H9 (cell line): ENCODE measurements at regions not wholly inside any gene's neighbourhood (a gene's known extent, or its start where the extent isn't known, plus 50 kb on each side); places are given as distances from the start of the nearest gene placed in this dataset.

Experiments used
- DNase-seq: peaks from one replicate; pipeline ENCODE4 v3.0.0-alpha.2; 2017
- H2AFZ ChIP-seq: one replicate; pipeline ENCODE4 v1.6.1; 2013; ENCODE audit warnings: mild to moderate bottlenecking, low read length, control low read depth, moderate library complexity
- H2AK5ac ChIP-seq: 2 replicates; pipeline ENCODE4 v1.6.1; 2013; ENCODE audit warnings: low read length, control low read depth, mixed read lengths; ENCODE audit not compliant: insufficient read length
- H2BK120ac ChIP-seq: one replicate; pipeline ENCODE4 v1.6.1; 2013; ENCODE audit warnings: low read depth, mild to moderate bottlenecking, low read length, control low read depth, inconsistent platforms; ENCODE audit not compliant: poor library complexity, severe bottlenecking
- H2BK12ac ChIP-seq: 2 replicates; pipeline ENCODE4 v1.6.1; 2013; ENCODE audit warnings: low read length, control low read depth, mixed read lengths, low read depth; ENCODE audit not compliant: insufficient read length
- H2BK15ac ChIP-seq: 2 replicates; pipeline ENCODE4 v1.6.1; 2013; ENCODE audit warnings: low read depth, low read length, control low read depth
- H2BK20ac ChIP-seq: one replicate; pipeline ENCODE4 v1.6.1; 2013; ENCODE audit warnings: low read depth, mild to moderate bottlenecking, low read length, control low read depth, inconsistent platforms; ENCODE audit not compliant: poor library complexity, severe bottlenecking
- H2BK5ac ChIP-seq: 2 replicates; pipeline ENCODE4 v1.6.1; 2013; ENCODE audit warnings: low read length, control low read depth, mixed read lengths; ENCODE audit not compliant: insufficient read length
- H3K14ac ChIP-seq: 2 replicates; pipeline ENCODE4 v1.6.1; 2013; ENCODE audit warnings: low read length, control low read depth; ENCODE audit not compliant: insufficient read depth
- H3K18ac ChIP-seq: 2 replicates; pipeline ENCODE4 v1.6.1; 2013; ENCODE audit warnings: low read depth, mild to moderate bottlenecking, mixed read lengths, low read length, control low read depth; ENCODE audit not compliant: insufficient read length
- H3K23ac ChIP-seq: 2 replicates; pipeline ENCODE4 v1.6.1; 2013; ENCODE audit warnings: low read length, control low read depth, mixed read lengths, low read depth; ENCODE audit not compliant: insufficient read length
- H3K23me2 ChIP-seq: 2 replicates; pipeline ENCODE4 v1.6.1; 2013; ENCODE audit warnings: low read depth, mild to moderate bottlenecking, mixed read lengths, low read length, control low read depth; ENCODE audit not compliant: insufficient read length, poor library complexity, severe bottlenecking
- H3K27ac ChIP-seq: 2 replicates; pipeline ENCODE4 v1.5.1; 2013; ENCODE audit warnings: low read length, control low read depth, mixed read lengths, low read depth; ENCODE audit not compliant: insufficient read length
- H3K27me3 ChIP-seq: 2 replicates; pipeline ENCODE4 v1.6.1; 2013; ENCODE audit warnings: low read length, control low read depth, inconsistent platforms; ENCODE audit not compliant: insufficient read depth
- H3K4ac ChIP-seq: 2 replicates; pipeline ENCODE4 v1.6.1; 2013; ENCODE audit warnings: low read depth, mild to moderate bottlenecking, control low read depth, inconsistent platforms, low read length, moderate library complexity
- H3K4me1 ChIP-seq: 2 replicates; pipeline ENCODE4 v1.6.1; 2013; ENCODE audit warnings: low read length, control low read depth, inconsistent platforms; ENCODE audit not compliant: insufficient read depth
- H3K4me2 ChIP-seq: 2 replicates; pipeline ENCODE4 v1.6.1; 2013; ENCODE audit warnings: low read length, control low read depth, mixed read lengths; ENCODE audit not compliant: insufficient read length, insufficient read depth
- H3K56ac ChIP-seq: 2 replicates; pipeline ENCODE4 v1.6.1; 2013; ENCODE audit warnings: low read depth, mild to moderate bottlenecking, mixed read lengths, low read length, control low read depth; ENCODE audit not compliant: insufficient read length
- H3K79me1 ChIP-seq: 2 replicates; pipeline ENCODE4 v1.6.1; 2013; ENCODE audit warnings: low read depth, mild to moderate bottlenecking, moderate library complexity, low read length, control low read depth, inconsistent platforms; ENCODE audit not compliant: insufficient read depth, poor library complexity, severe bottlenecking
- H3K79me2 ChIP-seq: 2 replicates; pipeline ENCODE4 v1.6.1; 2013; ENCODE audit warnings: low read length, control low read depth, inconsistent platforms; ENCODE audit not compliant: insufficient read depth
- H3K9ac ChIP-seq: 2 replicates; pipeline ENCODE4 v1.6.1; 2013; ENCODE audit warnings: low read length, control low read depth, mixed read lengths; ENCODE audit not compliant: insufficient read length; ENCODE audit errors: extremely low read depth
- H3K9me3 ChIP-seq: one replicate; pipeline ENCODE4 v1.6.1; 2013; ENCODE audit warnings: low read depth, low read length, inconsistent platforms; ENCODE audit not compliant: control insufficient read depth
- H3T11ph ChIP-seq: one replicate; pipeline ENCODE4 v1.6.1; 2013; ENCODE audit warnings: mild to moderate bottlenecking, low read length, control low read depth, inconsistent platforms
- H4K20me1 ChIP-seq: one replicate; pipeline ENCODE4 v1.6.1; 2013; ENCODE audit not compliant: control insufficient read depth, insufficient read length, insufficient read depth
- H4K5ac ChIP-seq: 2 replicates; pipeline ENCODE4 v1.6.1; 2013; ENCODE audit warnings: low read depth, mild to moderate bottlenecking, mixed read lengths, low read length, control low read depth; ENCODE audit not compliant: insufficient read length
- H4K8ac ChIP-seq: replicated peaks from 2 replicates; pipeline ENCODE4 v1.6.1; 2013; ENCODE audit warnings: low read length, control low read depth, mixed read lengths, low read depth; ENCODE audit not compliant: insufficient read length
- H4K91ac ChIP-seq: 2 replicates; pipeline ENCODE4 v1.6.1; 2013; ENCODE audit warnings: low read depth, mild to moderate bottlenecking, moderate library complexity, mixed read lengths, low read length, control low read depth; ENCODE audit not compliant: insufficient read length
- H3K27ac Mint-ChIP-seq, 3 experiments: 2 replicates in 2 of 3; 3 replicates in 1 of 3; pipeline ENCODE4 v1.8.0; 2020 to 2021; ENCODE audit warnings: mixed read lengths in 3 of 3, mild to moderate bottlenecking in 1 of 3, moderate library complexity in 1 of 3
- H3K27me3 Mint-ChIP-seq: 2 replicates; pipeline ENCODE4 v1.8.0; 2021; ENCODE audit warnings: low read depth, mild to moderate bottlenecking, moderate library complexity, mixed read lengths
- H3K36me3 Mint-ChIP-seq, 3 experiments: 2 replicates in 2 of 3; 3 replicates in 1 of 3; pipeline ENCODE4 v1.8.0; 2020 to 2021; ENCODE audit warnings: low read depth in 3 of 3, mixed read lengths in 3 of 3; ENCODE audit not compliant: insufficient read depth in 1 of 3
- H3K4me1 Mint-ChIP-seq, 2 experiments: 2 replicates each; pipeline ENCODE4 v1.8.0; 2020; ENCODE audit warnings: mixed read lengths in 2 of 2
- H3K4me3 Mint-ChIP-seq, 2 experiments: 2 replicates in 1 of 2; 3 replicates in 1 of 2; pipeline ENCODE4 v1.8.0; 2020 to 2021; ENCODE audit warnings: mild to moderate bottlenecking in 2 of 2, mixed read lengths in 2 of 2, moderate library complexity in 1 of 2
- H3K9me3 Mint-ChIP-seq, 2 experiments: 2 replicates in 1 of 2; 3 replicates in 1 of 2; pipeline ENCODE4 v1.8.0; 2020; ENCODE audit warnings: mild to moderate bottlenecking in 2 of 2, mixed read lengths in 2 of 2, moderate library complexity in 1 of 2
- WGBS: extraction: QIAGEN DNeasy Blood & Tissue Kit; methylation state at CpG from one replicate; pipeline ENCODE4 v1.1.7; 2013; ENCODE audit warnings: missing lambda C conversion rate, low lambda C conversion rate, mixed read lengths; ENCODE audit not compliant: insufficient read length; ENCODE audit errors: extremely low coverage; 5-methylcytosine and 5-hydroxymethylcytosine counted together
- TF ChIP-seq, protein P1 (sequence below): fragments of 200-600 bp; sonication (generic); conservative IDR thresholded peaks from 3 replicates; pipeline ENCODE4 v1.8.0; 2021; ENCODE audit warnings: antibody characterized with exemption, mild to moderate bottlenecking

DNA sequence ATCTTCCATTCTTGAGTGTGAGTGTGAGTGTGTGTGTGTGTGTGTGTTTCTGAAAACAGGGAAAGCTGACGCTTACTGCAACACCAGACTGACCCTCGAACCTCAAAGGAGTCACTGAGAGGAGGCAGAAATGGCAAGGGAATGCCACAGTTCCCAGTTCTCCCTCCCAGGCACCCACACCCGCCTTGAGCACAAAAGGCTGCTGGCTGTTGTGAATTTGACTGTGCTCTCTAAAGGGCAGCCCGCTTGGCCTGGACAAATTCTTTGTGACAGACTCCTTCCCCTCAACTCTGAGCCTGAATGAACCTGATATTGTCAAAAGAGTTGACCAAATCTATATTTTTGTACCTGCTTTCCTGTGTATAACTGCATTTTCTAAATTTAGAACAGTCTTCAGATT, 245.7 kb upstream of the IRX2 start:
- TF ChIP-seq, protein P1, sequence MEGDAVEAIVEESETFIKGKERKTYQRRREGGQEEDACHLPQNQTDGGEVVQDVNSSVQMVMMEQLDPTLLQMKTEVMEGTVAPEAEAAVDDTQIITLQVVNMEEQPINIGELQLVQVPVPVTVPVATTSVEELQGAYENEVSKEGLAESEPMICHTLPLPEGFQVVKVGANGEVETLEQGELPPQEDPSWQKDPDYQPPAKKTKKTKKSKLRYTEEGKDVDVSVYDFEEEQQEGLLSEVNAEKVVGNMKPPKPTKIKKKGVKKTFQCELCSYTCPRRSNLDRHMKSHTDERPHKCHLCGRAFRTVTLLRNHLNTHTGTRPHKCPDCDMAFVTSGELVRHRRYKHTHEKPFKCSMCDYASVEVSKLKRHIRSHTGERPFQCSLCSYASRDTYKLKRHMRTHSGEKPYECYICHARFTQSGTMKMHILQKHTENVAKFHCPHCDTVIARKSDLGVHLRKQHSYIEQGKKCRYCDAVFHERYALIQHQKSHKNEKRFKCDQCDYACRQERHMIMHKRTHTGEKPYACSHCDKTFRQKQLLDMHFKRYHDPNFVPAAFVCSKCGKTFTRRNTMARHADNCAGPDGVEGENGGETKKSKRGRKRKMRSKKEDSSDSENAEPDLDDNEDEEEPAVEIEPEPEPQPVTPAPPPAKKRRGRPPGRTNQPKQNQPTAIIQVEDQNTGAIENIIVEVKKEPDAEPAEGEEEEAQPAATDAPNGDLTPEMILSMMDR: no peak
- H3K27ac Mint-ChIP-seq: no peak overlapping the region
- no peak overlapping the region for H3K4ac ChIP-seq
- no peak overlapping the region for H2BK5ac ChIP-seq
- H3K27me3 Mint-ChIP-seq: peaks cover 5% of the 10 kb centered on the region
- H3K14ac ChIP-seq: no peak overlapping the region
- H3K23me2 ChIP-seq: no peaks in the 10 kb centered on the region
- no peak overlapping the region for H3K9ac ChIP-seq
- no peaks in the 10 kb centered on the region for H3K27me3 ChIP-seq
- no peak overlapping the region for H4K91ac ChIP-seq
- H4K8ac ChIP-seq: no peak overlapping the region
- no peak overlapping the region for H3K23ac ChIP-seq
- WGBS: no CpG with 5 or more reads among the region's 4 CpGs
- H3K56ac ChIP-seq: no peak overlapping the region
- H3T11ph ChIP-seq: no peak overlapping the region
- H2BK12ac ChIP-seq: no peak overlapping the region
- H2BK15ac ChIP-seq: no peak overlapping the region
- no peaks in the 10 kb centered on the region for H3K9me3 ChIP-seq
- no peaks in the 10 kb centered on the region for H3K4me1 ChIP-seq
- no peak overlapping the region for H2AFZ ChIP-seq
- no peaks in the 10 kb centered on the region for H3K79me1 ChIP-seq
- no peak overlapping the region for H3K4me2 ChIP-seq
- no peak overlapping the region for H2BK120ac ChIP-seq
- no peaks in the 10 kb centered on the region for H4K20me1 ChIP-seq
- no peaks in the 10 kb centered on the region for H3K79me2 ChIP-seq
- no peak overlapping the region for H3K4me3 Mint-ChIP-seq
- H3K27ac ChIP-seq: no peak overlapping the region
- H2BK20ac ChIP-seq: no peak overlapping the region
- peaks cover 5 to 12% of the 10 kb centered on the region in 2 experiments for H3K9me3 Mint-ChIP-seq
- H4K5ac ChIP-seq: no peak overlapping the region
- no peak overlapping the region for H3K18ac ChIP-seq
- H3K36me3 Mint-ChIP-seq: peaks cover 1 to 12% (median 7%) of the 10 kb centered on the region in 3 experiments; a peak in 6 of 7 replicates
- H3K4me1 Mint-ChIP-seq: peaks cover 5 to 13% of the 10 kb centered on the region in 2 experiments; a peak in 3 of 4 replicates
- no peak overlapping the region for H2AK5ac ChIP-seq
- no peak for DNase-seq
